Caki2 (cell line): ENCODE measurements at regions not wholly inside any gene's neighbourhood (a gene's known extent, or its start where the extent isn't known, plus 50 kb on each side); places are given as distances from the start of the nearest gene placed in this dataset.
"Not testable (repeated sequence)": the region's sequence is repeated elsewhere in the genome, so short reads cannot be mapped to it uniquely, and the experiment has no call there.

ENCODE experiments used
- DNase-seq: peaks from one replicate; pipeline ENCODE4 v3.0.0-alpha.2; 2015; ENCODE audit warnings: low read depth
- in situ Hi-C: cut with HindIII; loops from 2 replicates; pipeline ENCODE4 v1.10.0; 2016; ENCODE audit warnings: low sequenced_read_pairs, low pct_unique_long_range_greater_than_20kb, mixed read lengths

DNA sequence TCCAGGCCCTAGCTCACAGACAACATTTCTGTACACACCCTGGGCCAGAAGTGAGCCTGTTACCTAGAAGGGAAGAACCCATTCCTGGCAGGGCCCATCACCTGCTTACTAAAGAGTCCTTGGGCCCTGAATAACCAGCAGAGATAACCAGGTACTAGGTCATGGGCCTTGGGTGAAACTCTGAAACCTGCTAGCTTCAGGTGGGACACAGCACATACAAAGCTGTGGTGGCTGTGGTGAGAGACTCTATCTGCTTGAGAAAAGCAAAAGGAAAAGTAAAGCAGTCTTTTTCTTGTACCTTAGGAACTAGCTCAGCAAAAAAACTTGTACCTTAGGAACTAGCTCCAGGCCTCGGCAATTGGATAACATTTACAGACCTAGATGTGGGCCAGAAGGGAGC lies 1895.9 kb upstream of the PCDH20 start:
- in situ Hi-C loops, result no loop called here
- DNase-seq, result no peak

DNA sequence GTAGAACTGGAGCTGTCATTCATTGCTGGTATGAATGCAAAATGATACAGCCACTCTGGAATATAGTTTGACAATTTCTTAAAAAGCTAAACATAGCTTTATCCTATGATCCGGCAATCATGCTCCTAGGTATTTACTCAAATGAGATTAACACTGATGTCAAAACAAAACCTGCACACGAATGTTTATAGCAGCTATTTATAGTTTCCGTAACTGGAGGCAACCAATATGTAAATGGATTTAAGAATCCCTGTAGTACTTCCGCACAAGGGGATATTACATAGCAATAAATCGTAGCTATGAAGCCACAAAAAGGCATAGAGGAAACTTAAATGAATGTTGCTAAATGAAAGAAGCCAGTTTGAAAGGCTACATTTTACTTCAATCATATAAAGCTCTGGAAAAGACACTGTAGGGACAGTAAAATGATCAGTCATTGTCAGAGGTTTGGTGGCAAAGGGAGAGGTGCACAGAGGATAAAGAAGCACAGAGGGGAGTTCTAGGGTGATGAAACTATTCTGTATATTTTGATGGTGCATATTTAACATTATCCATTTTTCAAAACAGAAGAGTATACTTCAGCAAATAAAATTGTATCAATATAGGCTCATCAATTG lies 1893.0 kb upstream of the PCDH20 start:
- in situ Hi-C loops, result no loop called here
- DNase-seq, result no peak

DNA sequence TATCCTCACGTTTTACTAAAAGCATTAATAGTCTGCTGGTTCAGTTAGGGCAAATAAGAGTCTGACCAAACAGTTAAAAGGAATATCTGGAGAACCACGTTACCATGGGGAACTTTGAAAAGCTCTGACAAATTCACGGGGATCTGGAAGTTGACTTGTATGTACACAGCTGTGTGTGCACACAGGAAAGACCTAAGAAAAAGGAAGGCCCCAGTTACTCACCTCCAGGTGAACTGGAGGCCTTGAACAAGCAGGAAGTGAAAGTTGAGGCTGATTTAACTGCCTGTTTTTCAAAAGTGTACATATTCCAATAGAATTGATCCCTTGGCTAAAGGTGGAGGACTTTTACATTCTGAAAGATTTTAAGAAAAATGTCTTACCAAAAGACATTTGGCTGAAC lies 1891.6 kb upstream of the PCDH20 start:
- in situ Hi-C loops, result no loop called here
- no peak for DNase-seq

DNA sequence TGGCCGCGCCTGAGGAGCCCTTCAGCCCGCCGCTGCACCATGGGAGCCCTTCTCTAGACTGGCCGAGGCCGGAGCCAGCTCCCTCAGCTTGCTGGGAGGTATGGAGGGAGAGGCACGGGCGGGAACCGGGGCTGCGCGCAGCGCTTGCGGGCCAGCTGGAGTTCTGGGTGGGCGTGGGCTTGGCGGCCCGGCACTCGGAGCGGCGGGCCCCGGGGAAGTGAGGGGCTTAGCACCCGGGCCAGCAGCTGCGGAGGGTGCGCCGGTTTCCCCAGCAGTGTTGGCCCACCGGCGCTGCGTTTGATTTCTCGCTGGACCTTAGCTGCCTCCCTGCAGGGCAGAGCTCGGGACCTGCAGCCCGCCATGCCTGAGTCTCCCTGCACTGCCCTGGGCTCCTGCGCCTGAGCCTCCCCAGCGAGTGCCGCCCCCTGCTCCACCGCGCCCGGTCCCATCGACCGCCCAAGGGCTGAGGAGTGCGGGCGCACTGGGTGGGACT lies 1890.0 kb upstream of the PCDH20 start:
- in situ Hi-C loops, result no loop called here
- no peak for DNase-seq

DNA sequence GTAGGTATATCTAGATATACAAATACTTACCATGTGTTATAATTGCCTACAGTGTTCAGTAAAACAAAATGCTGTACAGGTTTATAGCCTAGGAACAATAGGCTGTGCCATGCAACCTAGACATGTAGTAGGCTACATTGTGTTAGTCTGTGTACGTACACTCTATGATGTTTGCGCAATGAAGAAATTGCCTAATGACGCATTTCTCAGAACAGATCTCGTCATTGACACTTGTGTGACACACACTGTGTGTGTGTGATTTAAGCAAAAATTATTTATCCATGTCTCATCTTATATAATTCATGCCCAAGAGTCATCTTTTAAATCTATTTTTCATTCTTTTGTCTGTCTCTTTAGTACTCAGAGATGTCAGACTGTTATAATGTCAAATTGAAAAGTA lies 1888.8 kb upstream of the PCDH20 start:
- in situ Hi-C loops, result no loop called here
- DNase-seq, result no peak

DNA sequence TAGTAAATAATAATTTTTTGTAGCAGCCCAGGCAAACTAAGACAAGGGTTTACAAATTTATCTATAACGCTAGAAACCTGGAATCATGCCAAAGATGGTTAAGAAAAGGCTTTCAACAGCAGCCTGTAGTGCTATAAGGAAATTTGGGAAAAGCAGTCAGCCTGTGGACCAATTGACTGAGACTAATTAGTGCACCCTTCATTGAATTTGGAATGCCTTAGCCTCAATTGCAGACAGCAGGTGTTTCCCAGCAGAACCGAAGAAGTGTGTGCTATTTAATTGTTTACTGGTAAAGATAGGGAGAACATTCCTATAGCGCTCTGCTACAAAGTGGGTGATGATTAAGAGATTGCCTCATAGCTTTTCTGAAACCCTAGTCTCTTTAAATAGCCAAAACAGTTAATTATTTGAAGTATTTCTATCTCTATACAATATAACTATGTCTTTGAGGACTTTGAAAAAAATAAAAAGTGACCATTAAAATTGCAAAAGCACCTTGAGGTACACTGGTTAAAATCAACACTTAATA lies 1884.3 kb upstream of the PCDH20 start:
- no peak for DNase-seq

DNA sequence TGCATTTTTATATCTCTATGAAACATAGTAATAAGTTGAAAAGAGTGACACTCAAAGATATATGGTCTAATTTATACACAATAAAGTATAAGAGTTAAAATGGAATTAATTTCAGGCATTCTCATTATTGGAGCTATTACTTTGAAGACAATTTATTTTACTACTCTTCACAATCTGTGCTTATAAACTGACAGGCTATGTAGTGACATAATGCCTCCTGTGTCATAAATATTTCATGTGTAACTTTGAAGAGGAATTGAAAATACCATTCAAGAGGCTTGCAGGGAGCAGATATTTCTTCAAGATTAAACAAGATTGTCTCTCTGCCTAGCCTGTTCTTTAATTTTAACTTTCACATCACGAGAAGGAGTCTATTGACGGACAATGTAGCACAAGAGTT lies 1881.5 kb upstream of the PCDH20 start:
- no peak for DNase-seq
- in situ Hi-C loops, result no loop called here

More for the DNA sequence above, 1884.3 kb upstream of the PCDH20 start:
- in situ Hi-C loops, result no loop called here

DNA sequence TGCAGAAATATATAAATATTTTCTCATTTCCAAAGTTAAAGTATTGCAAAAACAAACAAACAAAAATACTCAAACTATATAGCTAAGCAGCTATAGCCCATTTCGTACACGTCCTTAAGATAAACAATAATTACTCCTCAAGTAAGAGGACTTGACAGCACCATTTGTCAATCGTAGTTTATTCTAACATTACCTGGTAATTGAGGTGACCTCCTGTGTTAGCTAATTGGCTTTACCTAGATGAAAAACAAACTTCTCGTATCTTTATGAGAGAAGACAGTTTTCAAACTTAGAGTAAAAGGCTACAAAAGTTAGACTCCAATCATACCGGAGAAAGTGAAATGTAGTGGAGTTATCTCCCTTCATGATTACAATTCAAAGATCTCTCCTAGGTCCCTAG lies 1876.1 kb upstream of the PCDH20 start:
- in situ Hi-C loops, result no loop called here
- DNase-seq, result no peak

DNA sequence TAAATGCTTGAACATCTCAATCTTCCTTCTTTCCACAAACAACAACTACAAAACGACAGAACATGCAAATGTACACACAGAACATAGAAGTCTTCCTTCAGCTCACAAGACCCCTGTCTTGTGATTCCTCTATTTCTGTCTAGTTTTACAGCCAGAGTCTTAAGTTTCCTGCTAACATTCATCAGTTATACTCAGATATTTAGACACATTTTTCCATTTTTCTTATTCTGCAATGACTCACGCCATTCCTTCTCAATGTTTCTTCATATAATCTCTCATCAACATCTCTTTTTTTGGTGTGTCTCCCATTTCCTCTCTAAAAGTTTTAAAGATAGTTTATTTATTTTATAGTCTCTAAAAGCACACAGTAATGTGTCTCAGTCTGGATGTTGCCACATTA lies 1872.9 kb upstream of the PCDH20 start:
- in situ Hi-C loops, result no loop called here
- DNase-seq, result no peak

DNA sequence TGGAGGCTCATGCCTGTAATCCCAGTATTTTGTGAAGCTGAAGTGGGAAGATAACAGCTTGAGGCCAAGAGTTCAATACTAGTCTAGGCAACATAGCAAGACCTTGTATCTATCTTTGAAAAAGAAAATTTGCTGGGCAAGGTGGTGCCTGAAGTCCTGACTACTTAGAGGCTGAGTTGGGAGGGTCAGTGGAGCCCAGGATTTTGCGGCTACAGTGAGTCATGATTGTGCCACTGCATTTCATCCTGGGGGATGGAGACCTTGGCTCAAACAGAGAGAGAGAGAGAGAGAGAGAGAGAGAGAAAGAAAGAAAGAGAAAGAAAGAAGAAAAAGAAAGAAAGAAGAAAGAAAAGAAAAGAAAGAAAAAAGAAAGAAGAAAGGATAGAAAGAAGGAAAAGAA lies 1872.3 kb upstream of the PCDH20 start:
- in situ Hi-C loops, result no loop called here
- DNase-seq, result no peak

DNA sequence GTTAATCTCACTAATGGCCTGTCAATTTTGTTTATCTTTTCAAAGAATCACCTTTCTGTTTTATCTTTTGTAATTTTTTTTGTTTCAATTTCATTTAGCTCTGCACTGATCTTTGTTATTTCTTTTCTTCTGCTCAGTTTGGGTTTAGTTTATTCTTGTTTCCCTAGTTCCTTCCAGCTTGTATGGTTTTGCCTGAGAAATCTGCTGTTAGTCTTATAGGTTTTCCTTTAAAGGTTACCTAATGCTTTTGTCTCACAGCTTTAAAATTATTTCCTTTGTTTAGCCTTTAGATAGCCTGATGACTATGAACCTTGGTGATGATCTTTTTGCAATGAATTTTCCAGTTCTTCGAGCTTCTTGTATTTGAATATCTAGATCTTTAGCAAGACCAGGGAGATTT lies 1869.8 kb upstream of the PCDH20 start:
- in situ Hi-C loops, result no loop called here
- no peak for DNase-seq

DNA sequence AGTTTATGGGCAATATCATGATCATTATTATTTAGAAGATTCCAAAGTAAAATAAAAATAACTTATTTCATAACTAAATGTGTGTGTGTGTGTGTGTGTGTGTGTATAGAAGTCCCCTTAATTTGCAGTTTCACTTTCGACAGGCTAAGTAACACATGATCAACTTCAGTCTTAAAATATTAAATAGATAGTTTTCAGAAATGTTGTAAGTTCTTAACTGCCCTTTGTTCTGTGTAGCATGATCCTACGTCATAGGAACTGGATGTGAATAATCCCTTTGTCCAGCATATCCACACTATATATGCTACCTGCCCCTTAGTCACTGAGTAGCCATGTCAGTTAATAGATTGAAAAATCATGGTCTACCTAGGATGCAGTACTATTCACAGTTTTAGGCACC lies 1863.5 kb upstream of the PCDH20 start:
- DNase-seq, result no peak
- in situ Hi-C loops, result no loop called here

DNA sequence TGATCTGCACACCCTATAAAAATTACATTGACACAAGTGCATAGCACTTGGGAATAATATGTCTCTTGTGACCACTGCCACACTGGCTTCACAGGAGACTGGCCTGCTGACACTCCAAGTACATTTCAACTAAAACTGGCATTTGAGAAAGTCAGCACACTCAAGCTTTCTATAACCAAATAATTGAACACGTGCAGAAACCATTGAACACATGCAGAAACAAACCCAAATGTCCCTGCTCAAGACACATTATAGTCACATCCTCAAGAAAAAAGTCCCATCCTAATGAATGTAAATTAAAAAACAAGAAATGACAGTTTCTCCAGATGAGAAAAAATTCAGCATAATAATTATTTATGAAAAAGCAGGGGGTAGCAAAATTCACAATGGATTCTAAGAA lies 1859.1 kb upstream of the PCDH20 start:
- in situ Hi-C loops, result no loop called here
- no peak for DNase-seq

DNA sequence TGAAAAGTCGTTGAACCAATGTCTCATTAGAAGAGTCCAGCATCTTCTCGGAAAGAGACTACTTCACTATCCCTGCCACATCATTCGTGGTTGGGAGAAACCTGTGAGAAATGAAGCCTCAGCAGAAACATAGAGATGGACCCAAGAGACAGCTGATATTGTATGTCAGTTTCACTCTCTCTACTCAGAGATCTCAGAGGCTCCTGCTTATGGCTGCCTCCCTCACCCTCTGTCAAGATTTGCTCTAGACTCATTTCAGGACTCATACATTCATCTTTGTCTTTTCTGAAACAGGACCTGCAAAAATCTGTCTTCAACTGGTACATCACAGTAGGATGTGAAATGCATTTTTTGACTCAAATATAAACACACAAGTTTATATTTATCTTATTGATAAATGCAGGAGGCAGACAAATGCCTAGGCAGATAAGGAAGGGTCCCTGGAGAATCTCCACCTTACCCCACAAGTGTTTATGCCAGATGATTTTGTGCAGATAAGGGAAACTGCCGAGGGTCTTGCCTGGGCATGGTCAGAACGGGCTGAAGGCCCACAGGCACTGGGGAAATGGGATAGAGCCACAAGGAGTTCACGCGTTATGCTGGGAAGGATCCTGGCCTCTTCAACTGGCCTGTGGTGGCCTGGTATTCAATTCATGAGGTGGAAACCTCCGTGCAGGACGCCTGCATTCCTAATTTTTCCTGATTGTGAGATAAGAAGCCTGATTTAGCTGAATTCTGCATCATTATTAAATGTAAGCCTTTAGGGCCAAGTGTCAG lies 1834.0 kb upstream of the PCDH20 start:
- DNase-seq, result no peak
- in situ Hi-C loops, result no loop called here

DNA sequence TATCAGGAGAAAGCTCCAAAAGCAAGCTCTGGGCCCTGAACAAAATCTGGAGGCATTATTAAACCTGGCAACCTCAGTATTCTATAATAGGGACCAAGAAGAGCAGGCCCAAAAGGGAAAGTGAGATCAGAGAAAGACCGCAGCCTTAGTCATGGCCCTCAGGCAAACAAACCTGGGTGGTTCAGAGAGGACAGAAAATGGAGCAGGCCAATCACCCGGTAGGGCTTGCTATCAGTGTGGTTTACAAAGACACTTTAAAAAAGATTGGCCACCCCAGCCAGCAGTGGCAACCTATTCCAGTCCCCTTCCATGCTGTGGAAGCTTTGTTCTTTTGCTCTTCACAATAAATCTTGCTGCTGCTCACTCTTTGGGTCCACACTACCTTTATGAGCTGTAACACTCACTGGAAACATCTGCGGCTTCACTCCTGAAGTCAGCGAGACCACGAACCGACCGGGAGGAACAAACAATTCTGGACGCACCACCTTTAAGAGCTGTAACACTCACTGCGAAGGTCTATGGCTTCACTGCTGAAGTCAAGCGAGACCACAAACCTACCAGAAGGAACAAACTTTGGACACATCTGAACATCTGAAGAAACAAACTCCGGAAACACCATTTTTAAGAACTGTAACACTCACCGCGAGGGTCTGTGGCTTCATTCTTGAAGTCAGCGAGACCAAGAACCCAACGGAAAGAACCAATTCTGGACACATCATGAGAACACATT lies 1821.2 kb upstream of the PCDH20 start:
- DNase-seq, in situ Hi-C loops: not testable (repeated sequence)

DNA sequence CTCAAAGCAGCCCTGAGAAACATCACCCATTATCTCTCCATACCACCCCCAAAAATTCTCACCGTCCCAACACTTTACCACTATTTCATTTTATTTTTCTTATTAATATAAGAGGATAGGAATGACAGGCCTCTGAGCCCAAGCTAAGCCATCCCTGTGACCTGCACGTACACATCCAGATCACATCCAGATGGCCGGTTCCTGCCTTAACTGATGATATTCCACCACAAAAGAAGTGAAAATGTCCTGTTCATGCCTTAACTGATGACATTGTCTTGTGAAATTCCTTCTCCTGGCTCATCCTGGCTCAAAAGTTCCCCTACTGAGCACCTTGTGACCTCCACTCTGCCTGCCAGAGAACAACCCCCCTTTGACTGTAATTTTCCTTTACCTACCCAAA lies 1802.9 kb upstream of the PCDH20 start:
- in situ Hi-C loops, DNase-seq: not testable (repeated sequence)

DNA sequence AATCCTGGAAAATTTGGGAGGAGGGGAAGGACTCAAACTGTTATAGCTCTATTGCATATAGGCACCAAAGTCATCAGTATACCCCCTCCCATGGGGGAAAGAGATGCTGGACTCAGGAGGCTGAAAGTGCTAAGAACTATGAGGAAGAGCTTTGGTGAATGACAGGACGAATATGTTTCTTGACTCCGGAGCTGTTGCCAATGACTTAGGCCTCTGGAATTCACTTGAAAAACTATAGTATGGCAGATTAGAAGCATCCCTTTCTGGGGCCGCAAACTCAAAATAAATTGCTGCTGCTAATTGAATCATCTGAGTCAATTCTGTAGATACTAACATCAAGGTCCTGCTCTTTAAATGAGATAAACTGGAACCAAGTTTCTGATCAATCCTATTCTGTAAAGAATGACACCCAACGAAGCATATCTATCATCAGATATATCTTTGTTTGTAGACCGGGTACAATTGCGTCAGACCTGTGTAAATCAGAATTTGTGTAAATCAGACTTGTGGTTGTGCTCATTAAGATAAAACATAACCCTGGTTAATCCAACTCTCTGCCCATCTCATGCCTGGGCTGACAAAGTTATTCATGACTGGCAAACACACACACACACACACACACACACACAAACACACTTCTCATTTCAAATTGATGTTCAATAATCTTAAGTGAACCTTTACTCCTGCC lies 1793.8 kb upstream of the PCDH20 start:
- DNase-seq, result no peak
- in situ Hi-C loops, result no loop called here

DNA sequence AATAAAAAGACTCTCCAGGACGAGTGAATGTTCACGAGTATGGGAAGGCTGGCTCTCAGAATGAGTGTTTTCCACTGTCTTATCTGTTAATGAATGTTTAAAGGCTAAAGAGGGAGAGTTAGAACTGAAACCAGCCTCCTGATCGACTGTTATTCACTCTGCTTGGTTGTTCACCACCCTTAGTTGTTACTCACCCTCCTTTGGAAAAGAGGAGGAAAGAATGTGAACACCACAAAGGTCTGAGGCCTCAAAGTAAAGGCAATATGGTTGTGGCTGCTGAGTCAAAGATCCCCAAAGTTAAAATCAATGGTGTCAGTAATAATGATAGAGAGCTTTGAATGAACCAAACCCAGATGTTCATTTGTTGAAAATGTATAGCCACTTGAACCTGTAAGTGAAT lies 1793.2 kb upstream of the PCDH20 start:
- no peak for DNase-seq
- in situ Hi-C loops, result no loop called here

DNA sequence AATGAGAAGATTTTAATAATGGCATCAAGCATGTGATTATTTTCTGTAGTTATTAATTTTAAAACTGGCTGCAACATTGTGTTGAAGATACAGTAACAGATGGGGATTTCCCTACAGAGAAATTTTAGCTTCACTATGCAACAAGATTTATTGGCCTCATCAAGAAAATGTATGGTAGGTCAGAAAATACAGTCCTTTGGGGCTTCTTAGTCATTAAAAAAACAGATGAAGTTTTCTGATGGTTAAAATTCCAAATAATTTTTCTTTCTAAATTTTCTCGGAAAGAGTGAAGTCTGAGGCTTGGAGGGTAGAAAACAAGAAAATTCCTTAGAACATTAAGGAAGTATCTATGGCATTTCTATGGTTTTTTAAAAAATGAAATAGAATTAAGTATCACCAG lies 1790.8 kb upstream of the PCDH20 start:
- in situ Hi-C loops, result no loop called here
- DNase-seq, result peak; percentile 4
